ENCODE measurements at regions not wholly inside any gene's neighbourhood (a gene's known extent, or its start where the extent isn't known, plus 50 kb on each side); places are given as distances from the start of the nearest gene placed in this dataset.

GRCh38 chrX:936979-937769 lies 275.3 kb downstream of the CRLF2 start:
- no peaks in the 10 kb centered on the region for H3K9me3 ChIP-seq (replicated peaks; ENCODE audit: control insufficient read depth, insufficient read depth, low read depth, low read length)
- no peak overlapping the region for H3K9ac ChIP-seq (ENCODE audit: insufficient read depth in 1 of 2, low read depth in 2 of 2, low read length in 2 of 2)
- no peak overlapping the region for H3K27ac ChIP-seq (ENCODE audit: extremely low read depth, low read depth, low read length)
- H2AFZ ChIP-seq (ENCODE audit: low read depth, low read length) = no peak overlapping the region
- no peak overlapping the region for H3K4me2 ChIP-seq (ENCODE audit: insufficient read depth, low read length)
- ChIA-PET POLR2A (no interaction called here), CTCF (ENCODE audit: low intra/inter-chr PET ratio) (no interaction called here)
- H3K36me3 ChIP-seq (ENCODE audit: control insufficient read depth, insufficient read depth, low read length) = no peaks in the 10 kb centered on the region
- ATAC-seq (no peak), FAIRE-seq (no peak), DNase-seq (ENCODE audit: extremely low read depth in 1 of 4, low spot score in 3 of 4) (no peak)
- intact Hi-C loops (cut with micrococcal nuclease) (no loop called here), in situ Hi-C loops (cut with MboI) (no loop called here)
- BruUV-seq (replicated peaks) = no TSS peak
- no peak overlapping the region for H3K4me3 ChIP-seq
- no peaks in the 10 kb centered on the region for H4K20me1 ChIP-seq (replicated peaks; ENCODE audit: control insufficient read depth, insufficient read depth, low read length)
- WGBS (ENCODE audit: insufficient coverage, low coverage, missing lambda C conversion rate) = 4% methylated on average over 25 of the region's 26 CpGs
- no peaks in the 10 kb centered on the region; a peak in 1 of 5 replicates for H3K27me3 ChIP-seq (ENCODE audit: control insufficient read depth in 2 of 2, insufficient read depth in 2 of 2, low read length in 2 of 2)
- H3K4me1 ChIP-seq (replicated peaks in 1 of 2; ENCODE audit: control insufficient read depth in 2 of 2, insufficient read depth in 2 of 2, low read length in 2 of 2) = no peaks in the 10 kb centered on the region
- H3K9me1 ChIP-seq (ENCODE audit: control insufficient read depth, insufficient read depth, low read length) = no peaks in the 10 kb centered on the region
- no peaks in the 10 kb centered on the region for H3K79me2 ChIP-seq (ENCODE audit: control insufficient read depth, insufficient read depth, low read length)
- TF ChIP-seq E2F5 (CRISPR knock-in tag; IDR thresholded peaks at IDR 0.05) = no peak
- no peak for TF ChIP-seq SAFB (IDR thresholded peaks at IDR 0.05; ENCODE audit: borderline replicate concordance, low read depth, low read length)
- TF ChIP-seq, protein P1, sequence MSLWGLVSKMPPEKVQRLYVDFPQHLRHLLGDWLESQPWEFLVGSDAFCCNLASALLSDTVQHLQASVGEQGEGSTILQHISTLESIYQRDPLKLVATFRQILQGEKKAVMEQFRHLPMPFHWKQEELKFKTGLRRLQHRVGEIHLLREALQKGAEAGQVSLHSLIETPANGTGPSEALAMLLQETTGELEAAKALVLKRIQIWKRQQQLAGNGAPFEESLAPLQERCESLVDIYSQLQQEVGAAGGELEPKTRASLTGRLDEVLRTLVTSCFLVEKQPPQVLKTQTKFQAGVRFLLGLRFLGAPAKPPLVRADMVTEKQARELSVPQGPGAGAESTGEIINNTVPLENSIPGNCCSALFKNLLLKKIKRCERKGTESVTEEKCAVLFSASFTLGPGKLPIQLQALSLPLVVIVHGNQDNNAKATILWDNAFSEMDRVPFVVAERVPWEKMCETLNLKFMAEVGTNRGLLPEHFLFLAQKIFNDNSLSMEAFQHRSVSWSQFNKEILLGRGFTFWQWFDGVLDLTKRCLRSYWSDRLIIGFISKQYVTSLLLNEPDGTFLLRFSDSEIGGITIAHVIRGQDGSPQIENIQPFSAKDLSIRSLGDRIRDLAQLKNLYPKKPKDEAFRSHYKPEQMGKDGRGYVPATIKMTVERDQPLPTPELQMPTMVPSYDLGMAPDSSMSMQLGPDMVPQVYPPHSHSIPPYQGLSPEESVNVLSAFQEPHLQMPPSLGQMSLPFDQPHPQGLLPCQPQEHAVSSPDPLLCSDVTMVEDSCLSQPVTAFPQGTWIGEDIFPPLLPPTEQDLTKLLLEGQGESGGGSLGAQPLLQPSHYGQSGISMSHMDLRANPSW (CRISPR knock-in tag; IDR thresholded peaks at IDR 0.05) = no peak
- TF ChIP-seq, protein P2, sequence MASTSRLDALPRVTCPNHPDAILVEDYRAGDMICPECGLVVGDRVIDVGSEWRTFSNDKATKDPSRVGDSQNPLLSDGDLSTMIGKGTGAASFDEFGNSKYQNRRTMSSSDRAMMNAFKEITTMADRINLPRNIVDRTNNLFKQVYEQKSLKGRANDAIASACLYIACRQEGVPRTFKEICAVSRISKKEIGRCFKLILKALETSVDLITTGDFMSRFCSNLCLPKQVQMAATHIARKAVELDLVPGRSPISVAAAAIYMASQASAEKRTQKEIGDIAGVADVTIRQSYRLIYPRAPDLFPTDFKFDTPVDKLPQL (IDR thresholded peaks at IDR 0.05; ENCODE audit: extremely low read depth, insufficient read length) = no peak
- no peak for TF ChIP-seq ZNF347 (CRISPR knock-in tag; IDR thresholded peaks at IDR 0.05; ENCODE audit: low read depth)
- TF ChIP-seq FOXP4 (CRISPR knock-in tag; IDR thresholded peaks at IDR 0.05; ENCODE audit: borderline replicate concordance) = no peak
- TF ChIP-seq MAFF (IDR thresholded peaks at IDR 0.05; ENCODE audit: low read length) = no peak
- TF ChIP-seq, protein P3, sequence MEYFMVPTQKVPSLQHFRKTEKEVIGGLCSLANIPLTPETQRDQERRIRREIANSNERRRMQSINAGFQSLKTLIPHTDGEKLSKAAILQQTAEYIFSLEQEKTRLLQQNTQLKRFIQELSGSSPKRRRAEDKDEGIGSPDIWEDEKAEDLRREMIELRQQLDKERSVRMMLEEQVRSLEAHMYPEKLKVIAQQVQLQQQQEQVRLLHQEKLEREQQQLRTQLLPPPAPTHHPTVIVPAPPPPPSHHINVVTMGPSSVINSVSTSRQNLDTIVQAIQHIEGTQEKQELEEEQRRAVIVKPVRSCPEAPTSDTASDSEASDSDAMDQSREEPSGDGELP (CRISPR knock-in tag; IDR thresholded peaks at IDR 0.05; ENCODE audit: borderline replicate concordance) = no peak
- TF ChIP-seq CXXC5 (CRISPR knock-in tag; IDR thresholded peaks at IDR 0.05) = no peak
- TF ChIP-seq TEAD1 (CRISPR knock-in tag; IDR thresholded peaks at IDR 0.05) = no peak
- no peak for TF ChIP-seq KLF13 (tag; IDR thresholded peaks at IDR 0.05; ENCODE audit: borderline replicate concordance, low read depth)
- no peak for TF ChIP-seq KAT8 (IDR thresholded peaks at IDR 0.05; ENCODE audit: low read depth)
- no peak for TF ChIP-seq PHB2 (IDR thresholded peaks at IDR 0.05; ENCODE audit: low read depth)
- TF ChIP-seq STAG1 (CRISPR knock-in tag; IDR thresholded peaks at IDR 0.05; ENCODE audit: borderline replicate concordance) = no peak
- TF ChIP-seq BRF1 (IDR thresholded peaks at IDR 0.05; ENCODE audit: borderline replicate concordance, extremely low read depth, insufficient read length) = no peak
